ENCODE measurements at regions not wholly inside any gene's neighbourhood (a gene's known extent, or its start where the extent isn't known, plus 50 kb on each side); places are given as distances from the start of the nearest gene placed in this dataset.

DNA sequence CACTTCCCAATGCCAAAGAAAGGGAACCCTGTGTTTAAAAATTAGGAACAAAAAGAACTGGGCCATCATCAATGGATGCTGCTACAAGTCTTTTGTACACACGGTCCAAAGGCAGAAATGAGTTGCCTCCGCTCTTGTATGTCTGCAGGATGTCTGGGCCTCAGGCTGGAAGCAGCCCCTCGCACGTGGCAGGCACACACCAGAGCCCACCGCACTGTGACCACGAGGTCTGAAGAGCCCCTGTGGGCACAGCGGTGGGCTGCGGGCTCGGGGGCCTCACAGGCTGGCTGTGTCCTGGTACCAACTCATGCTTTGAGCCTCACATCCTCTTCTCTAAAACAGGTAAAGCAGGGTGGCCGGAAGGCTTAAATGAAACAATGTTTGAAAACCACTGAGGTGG lies 309.3 kb downstream of the C16orf95 start:
- Histone ChIP-seq H2AFZ (ENCODE audit: low read depth, low read length) (no peak overlapping the region), H3K4me3 (ENCODE audit: low read length) (no peak overlapping the region), H3K79me2 (ENCODE audit: low read length) (no peaks in the 10 kb centered on the region), H3K9ac (ENCODE audit: low read length) (no peak overlapping the region), H3K4me2 (ENCODE audit: low read length) (no peak overlapping the region), H3K27ac (ENCODE audit: low read length) (no peak overlapping the region), H3K9me3 (ENCODE audit: insufficient read depth, low read length) (no peaks in the 10 kb centered on the region), H3K4me1 (ENCODE audit: low read length) (no peaks in the 10 kb centered on the region), H3K27me3 (ENCODE audit: low read depth, low read length) (no peaks in the 10 kb centered on the region), H3K36me3 (replicated peaks; ENCODE audit: low read depth, low read length) (no peaks in the 10 kb centered on the region), H4K20me1 (ENCODE audit: insufficient read depth, low read length) (no peaks in the 10 kb centered on the region)
- no peak for TF ChIP-seq EZH2phosphoT487 (IDR thresholded peaks at IDR 0.05; ENCODE audit: low read depth)
- TF ChIP-seq, protein P1, sequence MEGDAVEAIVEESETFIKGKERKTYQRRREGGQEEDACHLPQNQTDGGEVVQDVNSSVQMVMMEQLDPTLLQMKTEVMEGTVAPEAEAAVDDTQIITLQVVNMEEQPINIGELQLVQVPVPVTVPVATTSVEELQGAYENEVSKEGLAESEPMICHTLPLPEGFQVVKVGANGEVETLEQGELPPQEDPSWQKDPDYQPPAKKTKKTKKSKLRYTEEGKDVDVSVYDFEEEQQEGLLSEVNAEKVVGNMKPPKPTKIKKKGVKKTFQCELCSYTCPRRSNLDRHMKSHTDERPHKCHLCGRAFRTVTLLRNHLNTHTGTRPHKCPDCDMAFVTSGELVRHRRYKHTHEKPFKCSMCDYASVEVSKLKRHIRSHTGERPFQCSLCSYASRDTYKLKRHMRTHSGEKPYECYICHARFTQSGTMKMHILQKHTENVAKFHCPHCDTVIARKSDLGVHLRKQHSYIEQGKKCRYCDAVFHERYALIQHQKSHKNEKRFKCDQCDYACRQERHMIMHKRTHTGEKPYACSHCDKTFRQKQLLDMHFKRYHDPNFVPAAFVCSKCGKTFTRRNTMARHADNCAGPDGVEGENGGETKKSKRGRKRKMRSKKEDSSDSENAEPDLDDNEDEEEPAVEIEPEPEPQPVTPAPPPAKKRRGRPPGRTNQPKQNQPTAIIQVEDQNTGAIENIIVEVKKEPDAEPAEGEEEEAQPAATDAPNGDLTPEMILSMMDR (IDR thresholded peaks at IDR 0.05; ENCODE audit: low read depth, low read length), result no peak

DNA sequence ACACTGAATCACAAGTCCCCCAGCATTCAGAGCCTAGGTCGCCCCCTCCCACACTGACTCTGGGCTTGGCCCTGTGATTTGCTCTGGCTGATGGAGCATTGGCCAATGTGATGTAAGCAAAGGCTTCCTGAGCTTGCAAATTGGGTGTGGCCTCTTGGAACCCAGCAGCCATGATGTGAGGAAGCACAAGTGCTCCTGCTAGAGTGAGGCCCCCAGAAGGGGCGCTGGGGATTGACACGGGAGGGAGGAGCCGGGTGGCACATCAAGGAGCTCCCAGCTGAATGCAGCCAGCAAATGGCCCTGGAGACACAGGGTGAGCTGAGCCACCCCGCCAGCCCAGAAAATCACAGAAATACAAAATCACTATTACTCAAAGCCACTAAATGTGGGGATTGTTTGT lies 308.5 kb downstream of the C16orf95 start:
- Histone ChIP-seq H3K27me3 (ENCODE audit: low read depth, low read length) (no peaks in the 10 kb centered on the region), H3K79me2 (ENCODE audit: low read length) (no peaks in the 10 kb centered on the region), H3K36me3 (replicated peaks; ENCODE audit: low read depth, low read length) (no peaks in the 10 kb centered on the region), H3K27ac (ENCODE audit: low read length) (no peak overlapping the region), H3K9ac (ENCODE audit: low read length) (no peak overlapping the region), H2AFZ (ENCODE audit: low read depth, low read length) (no peak overlapping the region), H3K4me3 (ENCODE audit: low read length) (no peak overlapping the region), H3K4me1 (ENCODE audit: low read length) (no peaks in the 10 kb centered on the region), H4K20me1 (ENCODE audit: insufficient read depth, low read length) (no peaks in the 10 kb centered on the region), H3K4me2 (ENCODE audit: low read length) (no peak overlapping the region), H3K9me3 (ENCODE audit: insufficient read depth, low read length) (no peaks in the 10 kb centered on the region)
- no peak for TF ChIP-seq EZH2phosphoT487 (IDR thresholded peaks at IDR 0.05; ENCODE audit: low read depth)
- TF ChIP-seq, protein P1 (IDR thresholded peaks at IDR 0.05; ENCODE audit: low read depth, low read length), result no peak

DNA sequence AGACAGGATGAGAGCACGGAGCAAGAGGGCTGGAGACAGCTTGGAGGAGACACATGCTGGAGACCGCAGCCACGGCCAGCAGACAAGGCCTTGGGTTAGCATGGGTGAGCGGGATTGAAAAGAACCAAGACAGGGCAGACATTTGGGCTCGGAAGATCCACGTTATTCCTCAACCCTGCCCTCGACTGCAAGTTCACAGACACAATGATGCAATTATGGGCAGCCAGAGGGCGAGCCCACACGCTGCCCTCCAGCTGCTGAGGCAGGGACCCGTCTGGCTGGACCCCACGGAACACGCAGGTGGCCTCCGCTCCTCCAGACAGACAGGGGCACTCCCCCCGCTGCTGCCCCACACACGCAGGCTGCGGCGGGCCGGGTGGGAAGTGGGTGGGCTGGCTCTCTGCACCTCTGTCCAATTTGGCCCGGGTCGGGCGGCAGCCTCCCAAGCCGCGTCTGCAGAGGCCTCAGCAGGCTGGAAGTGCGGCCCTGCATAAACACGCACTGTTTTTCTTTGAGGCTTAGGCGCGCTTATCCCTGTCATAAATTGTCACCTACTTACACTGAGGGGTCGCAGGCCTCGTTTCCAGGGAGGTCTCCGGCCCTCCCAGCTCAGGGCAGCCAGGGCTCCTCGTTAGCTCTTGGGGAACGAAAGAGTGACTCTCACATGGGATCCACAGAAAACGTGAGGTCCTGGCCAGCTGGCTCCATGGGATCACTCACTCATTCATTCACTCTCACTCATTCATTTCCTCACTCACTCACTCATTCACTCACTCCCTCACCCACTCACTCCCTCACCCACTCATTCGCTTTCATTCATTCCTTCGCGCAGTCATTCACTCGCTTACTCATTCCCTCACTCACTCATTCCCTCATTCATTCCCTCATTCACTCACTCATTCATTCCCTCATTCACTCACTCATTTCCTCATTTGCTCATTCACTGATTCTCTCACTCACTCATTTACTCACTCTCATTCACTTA lies 303.9 kb downstream of the C16orf95 start:
- Histone ChIP-seq H3K79me2 (ENCODE audit: low read length) (no peaks in the 10 kb centered on the region), H3K4me3 (ENCODE audit: low read length) (no peak overlapping the region), H2AFZ (ENCODE audit: low read depth, low read length) (no peak overlapping the region), H3K27ac (ENCODE audit: low read length) (no peak overlapping the region), H3K9ac (ENCODE audit: low read length) (no peak overlapping the region), H3K4me2 (ENCODE audit: low read length) (no peak overlapping the region), H3K36me3 (replicated peaks; ENCODE audit: low read depth, low read length) (no peaks in the 10 kb centered on the region), H4K20me1 (ENCODE audit: insufficient read depth, low read length) (no peaks in the 10 kb centered on the region), H3K9me3 (ENCODE audit: insufficient read depth, low read length) (no peaks in the 10 kb centered on the region), H3K4me1 (ENCODE audit: low read length) (no peaks in the 10 kb centered on the region), H3K27me3 (ENCODE audit: low read depth, low read length) (no peaks in the 10 kb centered on the region)
- TF ChIP-seq, protein P1 (IDR thresholded peaks at IDR 0.05; ENCODE audit: low read depth, low read length), result no peak
- no peak for TF ChIP-seq EZH2phosphoT487 (IDR thresholded peaks at IDR 0.05; ENCODE audit: low read depth)

DNA sequence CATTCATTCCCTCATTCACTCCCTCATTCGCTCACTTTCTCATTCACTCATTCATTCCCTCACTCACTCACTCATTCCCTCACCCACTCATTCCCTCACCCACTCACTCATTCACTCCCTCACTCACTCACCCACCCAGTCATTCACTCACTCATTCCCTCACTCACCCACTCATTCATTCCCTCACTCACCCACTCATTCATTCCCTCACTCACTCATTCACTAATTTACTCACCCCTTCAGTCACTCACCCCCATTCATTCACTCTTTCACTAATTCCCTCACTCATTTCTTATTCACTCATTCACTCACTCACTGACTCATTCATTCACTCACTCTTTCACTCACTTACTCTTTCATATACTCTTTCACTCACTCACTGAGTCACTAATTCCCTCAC lies 303.1 kb downstream of the C16orf95 start:
- H3K4me3 ChIP-seq (ENCODE audit: low read length), result no peak overlapping the region
- TF ChIP-seq EZH2phosphoT487 (IDR thresholded peaks at IDR 0.05; ENCODE audit: low read depth), result no peak
- TF ChIP-seq, protein P1 (IDR thresholded peaks at IDR 0.05; ENCODE audit: low read depth, low read length), result no peak
- no peaks in the 10 kb centered on the region for H3K9me3 ChIP-seq (ENCODE audit: insufficient read depth, low read length)

More for the DNA sequence above, 303.1 kb downstream of the C16orf95 start:
- H3K36me3 ChIP-seq (replicated peaks; ENCODE audit: low read depth, low read length), result no peaks in the 10 kb centered on the region
- no peak overlapping the region for H3K4me2 ChIP-seq (ENCODE audit: low read length)
- H4K20me1 ChIP-seq (ENCODE audit: insufficient read depth, low read length), result no peaks in the 10 kb centered on the region
- no peaks in the 10 kb centered on the region for H3K79me2 ChIP-seq (ENCODE audit: low read length)
- H3K4me1 ChIP-seq (ENCODE audit: low read length), result no peaks in the 10 kb centered on the region
- no peaks in the 10 kb centered on the region for H3K27me3 ChIP-seq (ENCODE audit: low read depth, low read length)
- H3K27ac ChIP-seq (ENCODE audit: low read length), result no peak overlapping the region
- no peak overlapping the region for H3K9ac ChIP-seq (ENCODE audit: low read length)
- H2AFZ ChIP-seq (ENCODE audit: low read depth, low read length), result no peak overlapping the region
